Retinal pigment epithelial cell (primary cell): ENCODE measurements at regions not wholly inside any gene's neighbourhood (a gene's known extent, or its start where the extent isn't known, plus 50 kb on each side); places are given as distances from the start of the nearest gene placed in this dataset.
"Not testable (repeated sequence)": the region's sequence is repeated elsewhere in the genome, so short reads cannot be mapped to it uniquely, and the experiment has no call there.

Experiments
- DNase-seq: peaks from one replicate; pipeline ENCODE4 v3.0.0-alpha.2; 2010; ENCODE audit warnings: low read depth
- H3K4me3 ChIP-seq: 2 replicates; pipeline ENCODE4 v1.5.1; 2011; ENCODE audit warnings: mild to moderate bottlenecking, low read length, control low read depth, moderate library complexity
- TF ChIP-seq, protein P1 (sequence below): conservative IDR thresholded peaks from 2 replicates; pipeline ENCODE4 v1.5.1; 2011; ENCODE audit warnings: low read depth, low read length, control low read depth, inconsistent platforms

DNA sequence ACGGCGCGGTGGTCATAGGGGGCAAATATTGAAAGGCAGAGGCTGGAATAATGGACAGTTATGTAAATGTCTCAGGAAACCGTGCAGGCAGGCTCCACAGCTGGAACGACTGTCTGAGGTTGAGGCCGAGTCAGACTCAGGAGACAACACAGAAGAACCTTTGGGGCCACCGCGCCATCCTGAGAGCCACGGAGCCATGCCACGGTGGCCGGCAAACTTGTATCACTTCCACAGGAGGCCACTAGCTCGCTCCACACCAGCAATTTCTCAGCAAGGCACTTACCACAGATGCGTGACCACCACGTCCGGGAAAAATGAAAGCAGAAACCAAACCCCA lies 156.7 kb upstream of the SALL3 start:
- no peak for DNase-seq
- TF ChIP-seq, protein P1, sequence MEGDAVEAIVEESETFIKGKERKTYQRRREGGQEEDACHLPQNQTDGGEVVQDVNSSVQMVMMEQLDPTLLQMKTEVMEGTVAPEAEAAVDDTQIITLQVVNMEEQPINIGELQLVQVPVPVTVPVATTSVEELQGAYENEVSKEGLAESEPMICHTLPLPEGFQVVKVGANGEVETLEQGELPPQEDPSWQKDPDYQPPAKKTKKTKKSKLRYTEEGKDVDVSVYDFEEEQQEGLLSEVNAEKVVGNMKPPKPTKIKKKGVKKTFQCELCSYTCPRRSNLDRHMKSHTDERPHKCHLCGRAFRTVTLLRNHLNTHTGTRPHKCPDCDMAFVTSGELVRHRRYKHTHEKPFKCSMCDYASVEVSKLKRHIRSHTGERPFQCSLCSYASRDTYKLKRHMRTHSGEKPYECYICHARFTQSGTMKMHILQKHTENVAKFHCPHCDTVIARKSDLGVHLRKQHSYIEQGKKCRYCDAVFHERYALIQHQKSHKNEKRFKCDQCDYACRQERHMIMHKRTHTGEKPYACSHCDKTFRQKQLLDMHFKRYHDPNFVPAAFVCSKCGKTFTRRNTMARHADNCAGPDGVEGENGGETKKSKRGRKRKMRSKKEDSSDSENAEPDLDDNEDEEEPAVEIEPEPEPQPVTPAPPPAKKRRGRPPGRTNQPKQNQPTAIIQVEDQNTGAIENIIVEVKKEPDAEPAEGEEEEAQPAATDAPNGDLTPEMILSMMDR: no peak
- H3K4me3 ChIP-seq: no peak overlapping the region

GRCh38 chr18:78825168-78825567 lies 154.4 kb upstream of the SALL3 start:
- DNase-seq: no peak
- TF ChIP-seq, protein P1: no peak
- H3K4me3 ChIP-seq: no peak overlapping the region

DNA sequence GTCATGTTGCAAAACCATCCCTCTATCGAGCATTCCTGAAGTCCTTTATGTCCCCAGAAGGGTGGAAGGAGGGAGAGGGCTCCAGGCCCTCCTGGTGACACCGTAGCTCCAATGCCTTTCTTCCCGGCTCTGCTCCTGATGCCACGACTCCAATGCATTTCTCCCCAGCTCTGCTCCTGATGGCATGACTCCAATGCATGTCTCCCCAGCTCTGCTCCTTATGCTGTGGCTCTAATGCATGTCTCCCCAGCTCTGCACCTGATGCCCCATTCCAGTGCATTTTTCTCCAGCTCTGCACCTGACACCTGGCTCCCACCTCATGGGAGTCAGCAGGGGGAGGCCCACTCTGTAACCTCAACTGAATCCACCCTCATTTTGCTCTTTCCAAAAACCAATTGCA lies 153.0 kb upstream of the SALL3 start:
- H3K4me3 ChIP-seq: no peak overlapping the region
- DNase-seq: no peak
- TF ChIP-seq, protein P1: no peak

DNA sequence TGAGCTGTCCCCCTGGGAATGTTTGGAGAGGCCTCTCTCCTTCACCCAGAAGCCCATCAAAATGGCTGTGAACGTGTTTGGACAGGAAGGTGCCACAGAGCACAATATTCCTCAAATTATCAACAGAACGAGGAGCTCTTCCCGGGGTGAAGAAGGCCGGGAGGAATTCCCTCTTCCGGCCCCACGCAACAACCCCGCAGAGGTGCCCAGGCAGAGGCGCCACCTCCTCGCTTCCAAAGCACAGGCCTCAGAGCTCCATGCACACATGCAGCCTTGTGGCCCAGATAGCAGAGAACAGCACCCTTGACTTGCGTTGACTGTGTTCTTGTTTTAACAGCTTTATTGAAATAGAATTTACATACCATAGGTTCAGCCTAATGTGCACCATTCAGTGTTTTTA lies 152.5 kb upstream of the SALL3 start:
- H3K4me3 ChIP-seq: no peak overlapping the region
- TF ChIP-seq, protein P1: no peak
- no peak for DNase-seq

DNA sequence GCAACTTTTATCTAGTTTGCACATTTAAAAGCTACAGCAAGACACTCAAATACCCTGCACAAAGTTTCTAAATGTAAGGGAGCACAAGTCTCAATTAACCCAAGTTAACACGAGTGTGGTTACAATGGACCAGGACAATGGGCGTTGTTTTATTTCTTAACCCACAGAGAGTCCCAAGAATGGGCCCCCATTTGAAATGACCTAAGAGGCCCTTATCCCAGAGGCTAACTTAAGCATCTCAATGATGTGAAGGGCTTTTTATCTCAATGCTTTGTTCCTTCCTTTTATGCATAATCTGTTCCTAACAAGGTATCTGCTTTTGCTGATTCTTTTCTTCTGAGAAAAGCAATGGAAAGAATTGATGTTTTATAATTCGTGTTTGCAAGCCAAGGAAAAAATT lies 151.5 kb upstream of the SALL3 start:
- no peak for DNase-seq
- TF ChIP-seq, protein P1: no peak
- no peak overlapping the region for H3K4me3 ChIP-seq

DNA sequence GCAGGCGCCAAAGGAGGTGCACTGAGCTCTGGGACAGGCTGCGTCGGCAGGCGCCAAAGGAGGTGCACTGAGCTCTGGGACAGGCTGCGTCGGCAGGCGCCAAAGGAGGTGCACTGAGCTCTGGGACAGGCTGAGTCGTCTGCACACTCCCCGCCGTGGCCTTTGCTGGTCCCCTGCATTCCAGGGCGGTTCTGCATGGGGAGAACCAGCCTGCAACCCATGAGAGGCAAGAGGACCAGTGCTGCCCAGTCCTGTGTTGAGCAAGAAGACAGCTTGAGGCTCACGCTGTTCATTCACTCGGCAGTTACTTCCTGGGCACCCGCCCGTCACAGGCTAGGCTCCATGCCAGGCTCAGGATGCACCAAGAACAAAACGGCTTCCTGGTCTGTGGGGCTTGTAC lies 150.6 kb upstream of the SALL3 start:
- not testable (repeated sequence) for H3K4me3 ChIP-seq

DNA sequence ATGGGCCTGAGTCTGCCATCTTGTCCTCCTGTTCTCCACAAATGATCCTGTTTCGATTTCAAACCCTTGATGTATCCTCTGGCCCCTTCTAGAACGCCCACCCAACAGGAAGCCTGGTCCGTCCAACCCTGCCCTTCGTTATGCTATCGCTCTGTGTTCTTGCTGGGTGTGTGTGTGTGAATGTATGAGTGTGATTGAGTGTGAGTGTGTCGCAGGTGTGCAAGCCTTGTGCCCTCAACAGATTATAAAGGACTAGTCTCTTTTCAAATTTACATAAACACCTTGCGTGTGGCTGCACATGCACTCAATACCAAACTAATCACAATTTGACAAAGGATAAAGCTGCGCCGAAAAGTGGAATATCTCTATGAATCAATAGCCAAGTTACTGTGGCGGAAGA lies 149.5 kb upstream of the SALL3 start:
- H3K4me3 ChIP-seq: no peak overlapping the region
- no peak for DNase-seq
- TF ChIP-seq, protein P1: no peak

More for the DNA sequence above, 150.6 kb upstream of the SALL3 start:
- not testable (repeated sequence) for DNase-seq

DNA sequence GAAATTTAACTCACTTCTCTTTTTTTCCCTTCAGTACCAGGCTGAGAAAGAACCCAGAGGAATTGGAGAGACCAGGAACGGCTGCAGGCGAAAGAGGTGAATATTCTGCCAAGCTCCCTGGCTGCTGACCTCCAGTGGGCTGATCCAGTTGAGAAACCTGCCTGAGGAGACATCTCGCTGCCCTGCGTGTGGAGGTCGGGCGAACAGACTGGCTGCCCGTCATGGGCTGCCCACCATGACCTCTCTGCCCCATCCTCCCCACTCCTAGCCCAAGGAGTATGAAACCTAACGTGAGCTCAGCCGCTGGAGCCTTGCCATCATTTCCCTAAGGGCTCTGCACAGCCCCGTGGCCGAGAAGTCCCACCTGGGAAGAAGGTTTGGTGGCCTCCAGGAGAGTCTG lies 148.8 kb upstream of the SALL3 start:
- DNase-seq: no peak
- TF ChIP-seq, protein P1: no peak
- no peak overlapping the region for H3K4me3 ChIP-seq
